GM13976 (cell line): ENCODE measurements at regions not wholly inside any gene's neighbourhood (a gene's known extent, or its start where the extent isn't known, plus 50 kb on each side); places are given as distances from the start of the nearest gene placed in this dataset.

Source experiments
- DNase-seq: peaks from one replicate; pipeline ENCODE4 v3.0.0; 2012; ENCODE audit warnings: low spot score
- in situ Hi-C: fragments of 300-500 bp; cut with MboI; formaldehyde crosslinking; loops from one replicate; pipeline ENCODE4 v1.12.0; 2022; ENCODE audit warnings: low sequenced_read_pairs, mixed read lengths, inconsistent platforms; ENCODE audit not compliant: unreplicated experiment
- TF ChIP-seq, protein P1 (sequence below): IDR thresholded peaks from 2 replicates; pipeline ENCODE4 v1.5.1; 2012; ENCODE audit warnings: borderline replicate concordance, mild to moderate bottlenecking; ENCODE audit not compliant: insufficient read depth; ENCODE audit errors: extremely low read depth, missing control alignments, control extremely low read depth

DNA sequence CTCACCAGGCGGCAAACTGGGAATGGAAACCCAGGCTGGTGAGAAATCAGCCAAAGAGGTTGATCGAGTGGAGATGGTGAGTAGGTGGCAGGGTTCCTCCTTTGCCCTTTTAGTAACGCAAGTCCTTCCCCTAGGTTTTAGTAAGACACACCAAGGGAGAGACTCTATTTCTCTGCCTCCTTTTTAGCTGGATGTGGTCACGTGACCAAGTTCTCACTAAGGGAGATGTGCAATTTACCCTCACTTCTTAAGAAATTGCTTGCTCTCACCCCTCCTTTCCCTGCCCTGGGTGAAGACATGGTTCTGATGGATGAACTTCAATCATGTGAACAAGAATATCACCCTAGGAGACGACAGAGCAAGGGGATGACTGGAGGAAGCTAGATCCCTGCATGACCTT is 99.8 kb upstream of the FOXF1 start:
- no peak for DNase-seq
- in situ Hi-C loops = no loop called here
- TF ChIP-seq, protein P1, sequence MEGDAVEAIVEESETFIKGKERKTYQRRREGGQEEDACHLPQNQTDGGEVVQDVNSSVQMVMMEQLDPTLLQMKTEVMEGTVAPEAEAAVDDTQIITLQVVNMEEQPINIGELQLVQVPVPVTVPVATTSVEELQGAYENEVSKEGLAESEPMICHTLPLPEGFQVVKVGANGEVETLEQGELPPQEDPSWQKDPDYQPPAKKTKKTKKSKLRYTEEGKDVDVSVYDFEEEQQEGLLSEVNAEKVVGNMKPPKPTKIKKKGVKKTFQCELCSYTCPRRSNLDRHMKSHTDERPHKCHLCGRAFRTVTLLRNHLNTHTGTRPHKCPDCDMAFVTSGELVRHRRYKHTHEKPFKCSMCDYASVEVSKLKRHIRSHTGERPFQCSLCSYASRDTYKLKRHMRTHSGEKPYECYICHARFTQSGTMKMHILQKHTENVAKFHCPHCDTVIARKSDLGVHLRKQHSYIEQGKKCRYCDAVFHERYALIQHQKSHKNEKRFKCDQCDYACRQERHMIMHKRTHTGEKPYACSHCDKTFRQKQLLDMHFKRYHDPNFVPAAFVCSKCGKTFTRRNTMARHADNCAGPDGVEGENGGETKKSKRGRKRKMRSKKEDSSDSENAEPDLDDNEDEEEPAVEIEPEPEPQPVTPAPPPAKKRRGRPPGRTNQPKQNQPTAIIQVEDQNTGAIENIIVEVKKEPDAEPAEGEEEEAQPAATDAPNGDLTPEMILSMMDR = no peak

DNA sequence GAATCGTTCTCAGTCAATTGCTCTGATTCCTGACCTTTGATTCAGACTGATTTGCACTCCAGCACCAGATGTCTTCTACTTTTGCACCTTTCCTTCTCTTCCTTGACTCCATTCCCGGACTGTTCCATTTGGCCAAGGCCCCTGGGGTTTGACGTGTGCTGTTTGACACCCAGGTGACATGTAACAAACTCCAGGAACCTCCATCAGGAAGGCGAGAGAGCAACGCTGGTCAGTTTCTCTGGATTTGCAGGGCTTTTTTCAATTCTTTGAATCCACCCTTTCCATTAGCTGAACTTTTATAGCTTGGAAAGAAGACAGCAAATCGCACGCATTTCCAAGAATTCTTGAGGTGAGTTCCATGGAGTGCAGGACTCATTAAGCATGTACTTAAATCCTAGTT is 98.4 kb upstream of the FOXF1 start:
- TF ChIP-seq, protein P1 = no peak
- in situ Hi-C loops = no loop called here
- DNase-seq = no peak

DNA sequence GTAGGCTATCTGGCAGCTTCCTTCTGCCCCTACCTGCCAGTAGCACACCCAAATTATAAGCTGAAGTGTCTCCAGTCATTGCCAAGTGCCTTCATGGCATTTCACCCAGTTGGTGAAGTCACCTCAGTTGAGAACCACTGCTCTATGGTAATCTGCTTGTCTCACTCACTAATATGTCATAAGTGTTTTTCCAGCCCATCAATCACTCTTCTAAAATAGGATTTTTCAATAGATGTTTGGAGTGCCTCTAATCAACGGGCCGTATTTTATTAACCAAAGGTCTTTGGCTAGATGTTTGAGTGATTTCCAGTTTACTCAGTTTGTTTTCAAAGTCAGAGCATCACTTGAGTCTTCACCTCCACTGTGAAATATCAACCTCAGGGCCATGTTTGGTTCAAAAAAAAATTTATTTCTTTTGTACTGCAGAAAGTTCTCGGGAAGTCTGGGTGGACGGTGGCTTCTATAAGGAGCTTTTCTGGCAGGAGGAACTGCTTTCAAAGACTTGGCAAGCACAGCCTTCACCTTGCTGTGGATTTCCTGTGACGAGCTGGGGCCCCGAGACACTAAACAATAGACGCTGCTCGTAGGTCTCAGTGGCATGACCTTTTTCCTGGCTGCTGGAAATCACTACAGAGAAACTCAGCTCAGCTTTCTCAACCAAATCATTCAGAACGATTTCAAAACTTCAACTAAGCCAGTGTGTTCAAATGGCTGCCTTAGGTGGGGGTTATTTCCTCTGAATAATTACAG is 95.2 kb upstream of the FOXF1 start:
- TF ChIP-seq, protein P1 = no peak
- in situ Hi-C loops = no loop called here
- no peak for DNase-seq

DNA sequence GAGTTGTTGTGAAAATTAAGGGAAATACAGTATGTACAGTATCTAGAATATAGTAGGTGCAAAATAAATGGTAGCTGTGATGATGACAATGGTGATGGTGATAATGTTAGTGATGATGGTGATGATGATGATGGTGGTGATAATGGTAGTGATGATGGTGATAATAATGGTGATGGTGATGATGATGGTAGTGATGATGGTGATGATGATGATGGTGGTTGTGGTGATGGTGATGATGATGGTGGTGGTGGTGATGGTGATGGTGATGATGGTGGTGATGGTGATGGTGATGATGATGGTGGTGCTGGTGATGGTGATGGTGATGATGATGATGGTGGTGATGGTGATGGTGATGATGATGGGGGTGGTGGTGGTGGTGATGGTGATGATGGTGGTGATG is 91.3 kb upstream of the FOXF1 start:
- no peak for DNase-seq
- TF ChIP-seq, protein P1 = no peak
- in situ Hi-C loops = no loop called here

DNA sequence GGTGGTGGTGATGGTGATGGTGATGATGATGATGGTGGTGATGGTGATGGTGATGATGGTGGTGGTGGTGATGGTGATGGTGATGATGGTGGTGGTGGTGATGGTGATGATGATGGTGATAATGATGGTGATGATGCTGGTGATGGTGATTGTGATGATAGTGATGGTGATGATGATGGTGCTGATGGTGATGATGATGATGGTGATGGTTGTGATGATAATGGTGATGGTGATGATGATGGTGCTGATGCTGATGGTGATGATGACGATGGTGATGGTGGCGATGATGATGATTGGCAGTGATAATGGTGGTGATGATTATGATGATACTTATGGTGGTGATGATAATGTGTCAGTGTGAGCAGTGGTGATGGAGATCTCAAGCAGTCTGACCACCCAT is 90.8 kb upstream of the FOXF1 start:
- in situ Hi-C loops = no loop called here
- no peak for DNase-seq
- TF ChIP-seq, protein P1 = no peak

DNA sequence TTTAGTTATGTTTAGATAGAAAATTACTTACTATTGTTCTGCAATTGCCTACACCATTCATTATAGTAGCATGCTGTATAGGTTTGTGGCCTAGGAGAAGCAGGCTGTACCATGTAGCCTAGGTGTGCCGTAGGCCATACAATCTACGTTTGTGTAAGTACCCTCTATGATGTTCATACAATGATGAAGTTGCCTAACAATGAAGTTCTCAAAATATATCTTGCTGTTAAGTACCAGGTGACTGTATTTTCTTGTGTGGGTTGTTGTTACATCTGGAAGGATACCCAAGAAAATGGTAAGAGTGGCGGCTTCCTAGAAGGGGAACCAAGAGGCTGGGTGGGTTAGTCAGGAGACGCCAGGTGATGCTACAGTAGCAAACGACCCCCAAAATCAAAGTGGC is 88.3 kb upstream of the FOXF1 start:
- no peak for DNase-seq
- in situ Hi-C loops = no loop called here
- TF ChIP-seq, protein P1 = no peak
